ENCODE measurements at regions not wholly inside any gene's neighbourhood (a gene's known extent, or its start where the extent isn't known, plus 50 kb on each side); places are given as distances from the start of the nearest gene placed in this dataset.

DNA sequence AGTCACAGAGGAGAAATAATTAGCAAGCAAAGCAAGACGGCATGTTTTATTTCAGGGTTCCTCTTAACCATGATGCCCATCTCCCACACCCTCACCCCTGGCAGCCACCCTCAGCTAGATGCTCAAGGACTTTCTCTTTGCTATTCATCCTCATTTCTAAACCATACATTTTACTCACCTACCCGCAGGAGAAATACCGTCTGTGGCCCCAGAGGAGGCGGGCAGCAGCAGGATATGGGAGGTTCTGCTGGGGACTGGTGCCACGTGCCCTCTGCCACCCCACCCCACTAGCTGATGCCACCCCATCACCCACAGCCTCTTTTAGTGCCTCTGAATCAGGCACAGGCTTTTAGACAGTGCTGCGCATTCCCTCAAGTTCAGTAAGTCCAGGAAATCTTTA, 168.7 kb upstream of the ITGB1 start:
- peak; percentile 48 for DNase-seq

GRCh38 chr10:33125522-33126517, 167.8 kb upstream of the ITGB1 start:
- peak; percentile 76 for DNase-seq

GRCh38 chr10:33125111-33125510, 167.1 kb upstream of the ITGB1 start:
- DNase-seq = no peak

DNA sequence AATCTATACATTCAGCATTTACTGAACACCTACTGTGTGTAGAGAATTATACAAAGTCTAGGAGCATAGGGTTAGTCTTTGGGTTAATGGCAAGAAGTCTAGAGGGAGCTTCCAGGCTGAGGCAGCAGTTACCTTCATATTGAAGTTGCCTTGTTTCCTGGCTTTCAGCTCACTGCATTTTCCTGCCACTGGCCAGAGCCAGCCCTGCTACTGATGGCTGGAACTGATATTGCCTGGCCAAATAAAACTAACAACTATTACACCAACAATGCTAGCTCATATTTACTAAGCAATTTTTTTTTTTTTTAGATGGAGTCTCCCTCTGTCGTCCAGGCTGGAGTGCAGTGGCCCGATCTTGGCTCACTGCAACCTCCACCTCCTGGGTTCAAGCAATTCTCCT, 165.7 kb upstream of the ITGB1 start:
- no peak for DNase-seq

GRCh38 chr10:33122014-33122809, 164.2 kb upstream of the ITGB1 start:
- DNase-seq = no peak

DNA sequence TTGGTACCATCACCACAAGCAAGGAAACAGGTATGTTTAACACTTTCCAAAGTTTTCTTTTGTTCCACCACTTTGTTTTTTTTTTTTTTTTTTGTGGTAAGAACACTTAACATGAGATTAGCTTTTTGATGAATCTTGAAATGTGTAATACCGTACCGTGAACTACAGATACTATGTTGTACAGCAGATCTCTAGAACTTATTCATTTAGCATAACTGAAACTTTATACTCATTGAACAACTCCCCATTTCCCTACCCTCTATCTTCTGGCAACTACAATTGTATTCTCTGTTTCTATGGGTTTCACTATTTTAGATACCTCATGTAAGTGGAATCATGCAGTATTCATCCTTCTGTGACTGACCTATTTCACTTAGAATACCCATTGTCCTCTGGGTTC, 162.7 kb upstream of the ITGB1 start:
- no peak for DNase-seq

GRCh38 chr10:33120275-33120674, 162.2 kb upstream of the ITGB1 start:
- DNase-seq = no peak

- DNase-seq = peak; percentile 89
These were observed 159.8 kb upstream of the ITGB1 start for GRCh38 chr10:33117816-33118215.

GRCh38 chr10:33117230-33117629, 159.2 kb upstream of the ITGB1 start:
- no peak for DNase-seq

DNA sequence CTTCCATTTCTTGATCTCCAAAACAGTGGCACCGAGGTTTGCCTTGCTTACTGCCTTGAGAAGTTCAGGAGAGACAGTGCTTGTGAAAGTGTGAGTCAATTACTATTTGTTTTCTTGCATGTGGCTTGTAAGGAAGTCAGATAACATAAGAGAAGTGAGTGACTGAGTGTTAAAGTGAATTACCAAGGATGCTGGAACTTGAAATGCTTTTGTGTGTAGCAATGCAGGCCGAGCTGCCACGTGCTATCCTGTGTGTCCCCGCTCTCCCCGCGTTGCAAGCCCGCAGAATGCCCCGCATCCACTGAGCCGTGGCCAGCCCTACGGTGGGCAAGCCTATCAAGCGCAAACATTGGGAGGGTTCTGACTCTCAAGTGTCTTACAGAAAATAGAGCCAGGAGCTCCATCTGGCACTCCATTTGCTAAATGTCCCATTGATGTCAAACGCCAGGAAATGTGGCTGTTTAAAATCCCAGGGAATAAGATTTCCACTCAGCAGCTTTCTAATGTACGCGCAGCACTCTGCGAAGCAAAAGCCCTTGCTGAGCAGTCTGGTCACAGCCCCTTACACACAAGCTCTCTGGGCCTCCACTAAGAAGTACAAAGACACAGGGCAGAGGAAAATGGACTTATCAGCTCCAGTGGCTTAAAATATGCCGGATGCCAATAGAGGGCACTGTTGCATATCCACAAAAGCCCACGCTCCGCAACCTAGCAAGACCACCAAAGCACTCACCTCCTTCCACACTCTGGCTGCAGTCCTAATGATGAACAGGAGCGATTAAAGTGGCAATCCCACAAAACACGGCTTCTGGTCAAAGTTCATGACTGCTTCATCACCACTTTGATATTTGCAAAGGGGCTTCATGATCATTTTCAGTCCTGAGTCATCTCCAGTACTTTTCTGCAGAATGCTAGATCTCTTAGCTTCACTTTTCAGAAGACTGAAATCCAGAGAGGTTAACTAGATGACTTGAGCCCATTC, 158.0 kb upstream of the ITGB1 start:
- DNase-seq = peak; percentile 71

GRCh38 chr10:33114451-33114952, 156.5 kb upstream of the ITGB1 start:
- peak; percentile 76 for DNase-seq

DNA sequence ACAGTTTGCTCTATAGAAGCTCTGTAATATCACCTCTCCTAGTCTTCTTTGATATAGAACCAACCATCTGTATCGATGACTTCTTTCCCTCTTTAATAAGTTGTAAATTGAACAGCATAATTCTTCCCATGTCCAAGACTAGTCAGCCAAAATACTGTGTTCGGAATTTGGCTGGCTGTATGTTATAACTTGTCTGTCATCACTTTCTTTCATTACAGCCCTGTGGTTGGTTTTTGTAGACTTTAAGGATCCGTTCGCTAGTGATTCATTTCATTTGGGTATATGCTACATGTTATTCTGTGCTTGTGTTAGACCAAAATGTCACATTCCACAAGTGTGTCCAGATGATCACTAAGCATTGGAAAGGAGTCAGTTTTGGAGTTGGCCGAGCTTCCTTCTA, 155.4 kb upstream of the ITGB1 start:
- DNase-seq = no peak

GRCh38 chr10:33112831-33113455, 154.9 kb upstream of the ITGB1 start:
- no peak for DNase-seq

DNA sequence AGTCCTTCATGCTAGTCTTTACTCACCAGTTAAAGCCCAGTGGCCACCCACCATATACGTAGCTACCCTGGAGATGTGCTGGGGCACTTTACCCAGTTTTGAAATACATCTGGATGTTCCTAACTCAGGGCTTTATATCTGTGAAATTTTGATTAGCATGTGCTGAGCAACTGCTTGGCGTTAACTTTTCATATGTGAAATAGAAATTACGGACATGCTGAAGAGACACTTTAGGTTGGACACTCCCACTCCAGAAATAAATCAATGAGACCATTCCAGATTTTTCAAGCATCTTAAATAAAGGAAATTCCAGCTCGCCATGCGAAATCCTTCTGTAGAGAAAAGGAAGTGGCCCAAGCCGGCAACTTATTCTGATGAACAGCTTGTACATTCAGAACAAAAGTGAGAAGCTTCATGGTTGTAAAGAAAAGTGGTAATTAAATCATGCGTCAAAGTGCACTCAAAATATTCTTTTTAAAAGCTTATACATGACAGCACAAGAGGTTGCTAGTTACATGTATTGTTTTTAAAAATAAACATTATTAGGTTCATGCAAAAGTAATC, 153.5 kb upstream of the ITGB1 start:
- DNase-seq = no peak

- peak; percentile 68 for DNase-seq
These were observed 151.9 kb upstream of the ITGB1 start for GRCh38 chr10:33109788-33110469.

- peak; percentile 40 for DNase-seq
These were observed 151.4 kb upstream of the ITGB1 start for GRCh38 chr10:33109384-33109783.

DNA sequence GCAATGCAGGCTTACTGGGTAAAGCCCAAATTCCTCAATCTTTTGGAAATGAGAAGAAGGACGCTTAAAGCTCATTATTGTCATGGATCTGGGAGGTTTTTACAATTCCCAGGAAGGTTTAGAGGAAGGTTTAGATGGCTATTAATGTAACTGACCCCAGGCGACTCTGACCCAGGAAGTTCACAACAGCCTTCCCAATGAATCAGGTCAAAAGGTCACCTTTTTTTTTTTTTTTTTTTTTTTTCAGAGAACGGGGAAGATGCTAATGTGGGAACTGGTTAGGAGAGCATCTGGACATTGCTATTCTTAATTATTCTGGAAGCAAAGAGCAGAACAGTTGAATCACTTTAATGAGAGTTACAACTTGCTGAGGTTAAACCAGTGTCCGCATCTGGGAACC, 149.9 kb upstream of the ITGB1 start:
- DNase-seq = no peak

- no peak for DNase-seq
These were observed 148.7 kb upstream of the ITGB1 start for GRCh38 chr10:33106767-33107166.

DNA sequence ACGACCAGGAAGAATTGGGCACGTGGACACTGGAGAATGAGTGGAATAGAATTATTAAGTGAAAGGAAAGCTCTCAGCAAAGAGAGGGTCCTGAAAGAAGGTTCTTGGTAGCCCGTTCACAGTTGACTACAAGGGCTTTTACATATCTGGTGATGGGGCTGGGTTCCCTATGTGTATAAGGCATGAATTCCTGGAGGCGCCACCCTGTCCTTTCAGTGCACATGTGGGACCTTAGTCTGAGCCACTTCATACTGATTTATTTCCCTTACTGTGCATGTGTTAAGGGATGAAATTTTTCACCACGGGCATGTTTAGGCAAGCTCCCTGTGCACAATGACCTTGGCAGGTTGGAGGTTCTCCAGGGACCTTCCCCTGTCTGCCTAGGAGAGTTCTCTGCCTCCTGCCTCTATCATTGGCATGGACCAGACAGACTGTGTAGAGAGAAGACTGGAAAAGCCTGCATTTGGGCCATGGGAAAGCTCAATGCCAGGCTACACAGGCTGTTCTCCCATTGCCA, 145.9 kb upstream of the ITGB1 start:
- DNase-seq = no peak

DNA sequence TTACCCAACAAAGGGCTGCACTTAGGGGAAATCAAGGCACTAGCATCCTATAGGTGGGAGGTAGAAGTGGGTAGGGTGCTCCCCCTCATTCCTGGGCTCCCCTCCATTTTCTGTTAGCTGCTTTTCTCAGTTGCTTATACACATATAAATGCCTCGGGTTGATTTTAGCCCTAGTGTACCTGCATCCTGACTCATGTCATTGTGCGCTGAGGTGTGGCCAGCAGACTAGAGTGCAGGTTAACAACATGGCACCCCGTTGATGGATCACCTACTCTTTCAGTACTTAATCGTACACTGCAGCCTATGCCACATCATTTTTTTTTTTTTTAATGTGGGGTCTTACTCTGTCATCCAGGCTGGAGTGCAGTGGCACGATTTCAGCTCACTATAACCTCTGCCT, 144.0 kb upstream of the ITGB1 start:
- DNase-seq = no peak

DNA sequence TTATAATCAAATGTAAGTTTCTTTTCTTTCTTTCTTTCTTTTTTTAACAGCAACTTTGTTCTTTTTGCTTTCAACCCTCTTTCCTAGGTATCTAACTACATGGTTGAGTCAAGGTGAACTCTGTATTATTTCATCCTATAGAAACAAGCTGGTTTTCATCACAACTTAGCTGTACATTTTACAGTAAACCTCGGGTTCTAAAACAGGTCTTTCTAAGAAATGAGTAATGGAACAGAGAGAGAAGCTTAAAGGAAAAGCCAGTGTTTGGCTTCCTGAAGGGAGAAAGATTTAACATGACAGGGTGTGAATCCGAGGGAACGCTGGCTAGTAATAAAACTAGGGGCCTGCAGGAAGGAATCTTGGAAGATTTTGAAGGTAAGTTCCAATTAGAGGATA, 143.4 kb upstream of the ITGB1 start:
- DNase-seq = no peak
